Hematopoietic multipotent progenitor cell treated with erythropoietin and hydrocortisone succinate and interleukin-3 and kit ligand, for 4 days (in vitro differentiated cells): ENCODE measurements at regions not wholly inside any gene's neighbourhood (a gene's known extent, or its start where the extent isn't known, plus 50 kb on each side); places are given as distances from the start of the nearest gene placed in this dataset.
"Not testable (repeated sequence)": the region's sequence is repeated elsewhere in the genome, so short reads cannot be mapped to it uniquely, and the experiment has no call there.

Experiments used
- DNase-seq: peaks from one replicate; pipeline ENCODE4 v3.0.0-alpha.2; 2015

DNA sequence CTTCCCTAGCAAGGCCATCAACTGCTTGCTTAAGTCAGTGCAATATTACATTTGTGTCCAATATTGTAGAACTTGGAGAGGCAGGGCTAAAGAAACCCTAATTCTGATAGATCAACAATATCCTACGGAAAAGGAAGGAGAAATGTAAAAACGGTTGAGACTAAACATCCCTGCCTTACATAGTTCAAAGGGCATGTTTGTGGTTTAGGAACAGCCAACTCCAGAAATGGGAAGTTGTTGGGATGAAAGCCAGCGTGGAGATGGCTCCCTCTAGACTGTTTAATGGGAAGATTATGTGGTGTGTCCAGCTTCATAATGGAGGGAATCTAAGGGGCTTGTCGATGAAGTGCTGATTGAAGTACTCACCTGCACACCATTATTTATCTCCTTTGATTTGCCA lies 145.3 kb upstream of the TENT5A start:
- DNase-seq, result no peak

DNA sequence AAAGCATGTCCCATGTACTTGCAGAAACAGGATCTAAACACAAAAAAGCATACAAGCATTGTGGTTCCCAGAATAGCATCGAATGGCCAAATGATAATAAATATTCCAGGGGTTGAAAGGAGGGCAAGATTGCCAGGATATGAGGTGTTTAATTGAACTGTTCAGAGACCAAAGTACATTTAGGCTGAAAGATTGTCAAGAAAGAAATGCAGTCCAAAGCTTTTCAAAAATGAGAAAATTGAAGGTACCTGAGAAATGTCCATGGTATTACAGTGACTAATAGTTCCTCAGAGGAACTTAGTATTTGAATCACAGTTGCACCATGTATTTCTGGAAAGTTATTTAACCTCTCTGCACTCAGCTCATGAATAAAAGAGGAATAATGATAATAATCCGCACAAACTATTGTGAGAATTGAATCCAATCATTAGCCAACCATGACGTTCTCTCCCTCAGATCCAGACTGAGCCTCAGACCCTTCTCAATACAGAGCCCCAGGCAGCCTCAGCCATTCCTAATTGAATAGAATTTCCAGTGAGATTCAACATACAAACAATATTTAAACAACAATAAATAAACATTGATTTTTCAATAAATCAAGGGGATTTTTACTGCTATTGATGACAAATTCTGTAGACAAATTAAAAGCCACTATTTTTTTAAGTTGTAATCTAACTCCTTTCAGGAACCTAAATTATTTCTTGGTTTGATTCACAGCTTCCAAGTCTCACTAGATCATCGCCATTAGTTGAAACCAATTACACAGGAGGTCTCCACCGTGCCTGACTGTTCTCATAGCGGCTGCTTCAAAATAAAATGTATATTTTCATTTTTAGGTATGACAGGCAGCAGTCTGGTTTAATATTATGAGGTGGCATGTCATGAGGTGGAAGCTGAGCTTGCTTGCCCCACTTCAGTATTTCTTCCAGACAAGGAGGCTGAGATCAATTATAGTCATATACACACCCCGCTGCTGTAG lies 144.3 kb upstream of the TENT5A start:
- DNase-seq, result no peak

DNA sequence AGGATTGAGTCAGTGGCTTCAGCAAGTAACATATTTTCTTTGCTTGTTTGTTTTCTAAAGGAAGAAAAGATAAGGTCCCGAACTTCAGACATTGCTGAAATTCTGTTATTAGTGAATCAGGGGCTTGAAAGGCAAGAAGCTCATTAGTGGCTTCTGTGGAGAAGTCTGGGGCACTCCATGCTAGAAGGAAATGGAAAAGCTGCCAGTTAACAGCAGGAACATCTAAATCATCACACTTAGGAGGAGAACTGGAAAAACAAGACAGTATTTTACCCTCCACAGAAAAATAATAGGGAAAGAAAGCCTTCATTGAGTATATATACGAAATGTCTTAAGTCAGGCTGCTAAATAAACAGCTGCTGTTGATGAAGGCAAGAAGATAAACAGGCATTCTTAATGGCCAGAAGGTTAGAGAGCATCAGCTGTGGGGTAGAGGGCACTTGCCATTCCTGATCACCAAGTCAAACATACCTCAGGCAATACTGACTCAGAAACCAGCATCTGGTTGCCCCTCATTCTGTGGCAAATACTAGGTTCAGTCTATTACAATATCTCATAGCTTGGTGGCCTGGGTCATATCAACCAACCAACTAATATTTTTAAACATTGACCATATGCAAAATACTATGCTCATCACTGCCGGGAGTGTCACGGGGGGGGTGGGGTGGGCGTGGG lies 143.2 kb upstream of the TENT5A start:
- DNase-seq, result no peak

DNA sequence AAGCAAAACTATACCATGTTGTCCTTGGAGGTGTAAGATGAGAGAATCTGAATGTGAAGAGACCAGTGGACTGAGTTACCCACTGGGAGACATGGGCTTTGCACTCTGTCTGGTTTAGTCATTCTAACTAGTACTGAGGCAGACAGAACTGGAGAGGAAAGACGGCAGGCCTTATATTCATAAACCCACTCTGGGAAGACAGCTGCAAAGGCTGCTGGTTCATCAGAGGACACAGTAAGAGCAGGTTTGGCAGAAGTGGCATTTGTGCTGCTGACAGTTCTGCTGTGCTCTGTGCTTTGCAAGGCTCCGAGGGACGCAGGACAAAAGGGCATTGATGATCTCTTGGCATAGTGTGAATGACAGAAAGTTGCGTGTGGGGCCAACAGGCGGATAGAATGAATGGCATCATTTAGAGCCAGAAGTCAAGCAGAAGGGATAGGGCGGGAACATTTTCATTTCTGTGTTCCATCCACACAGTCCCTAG lies 142.3 kb upstream of the TENT5A start:
- no peak for DNase-seq

DNA sequence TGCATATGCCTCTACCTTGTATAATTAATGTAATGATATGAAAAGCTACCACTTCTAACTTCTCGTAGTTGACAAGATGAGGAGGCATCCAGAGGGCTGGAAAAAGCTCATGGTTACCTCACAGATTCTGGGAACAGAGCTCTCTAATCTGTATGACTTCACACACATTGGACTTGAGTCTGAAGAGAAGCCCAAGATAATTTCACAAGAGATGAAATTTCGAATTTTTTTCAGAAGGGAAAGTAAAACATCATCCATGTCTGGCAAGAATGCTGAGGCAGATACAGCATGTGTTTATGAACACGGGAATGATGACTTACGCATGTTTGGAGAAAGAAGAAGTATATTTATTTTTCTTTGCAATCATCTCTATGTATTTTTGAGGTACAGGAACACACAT lies 141.8 kb upstream of the TENT5A start:
- no peak for DNase-seq

DNA sequence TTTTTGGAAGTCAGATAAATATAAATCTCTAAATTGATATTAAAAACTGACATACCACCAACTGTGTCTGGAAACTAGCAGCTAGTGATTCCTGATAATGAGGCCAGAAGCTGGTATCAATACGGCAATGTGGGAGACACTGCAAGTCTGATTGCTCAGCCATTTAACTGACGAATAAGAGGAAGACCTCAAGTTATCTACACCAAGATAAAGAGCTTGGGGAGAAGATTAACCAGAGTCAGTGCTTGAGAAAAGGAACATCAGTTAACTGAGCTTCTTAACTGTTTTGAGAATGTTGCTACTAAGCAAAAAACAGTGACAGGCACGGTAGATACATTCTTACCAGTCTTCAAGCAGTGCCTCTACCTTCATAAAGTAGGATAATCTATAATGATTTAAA lies 140.4 kb upstream of the TENT5A start:
- DNase-seq, result peak; percentile 76

DNA sequence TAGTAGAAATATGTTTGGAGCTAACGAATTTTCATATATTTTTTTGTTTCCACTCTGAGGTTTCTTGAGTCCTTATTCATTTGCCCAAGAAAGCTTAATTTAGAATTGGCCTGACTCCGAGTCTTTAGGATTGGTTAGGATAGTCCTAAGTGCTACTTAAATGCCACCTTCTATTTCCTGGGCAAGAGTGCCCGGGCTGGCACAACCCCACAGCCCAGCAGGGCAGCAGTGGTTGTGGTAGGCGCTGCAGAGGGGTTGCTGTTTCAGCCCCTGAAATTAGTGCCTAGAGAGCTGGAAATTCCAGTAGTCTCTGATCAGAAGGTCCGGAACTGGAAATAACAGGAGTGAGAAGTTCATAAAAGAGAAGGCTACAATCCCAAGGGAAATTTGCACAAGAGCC lies 139.4 kb upstream of the TENT5A start:
- no peak for DNase-seq

DNA sequence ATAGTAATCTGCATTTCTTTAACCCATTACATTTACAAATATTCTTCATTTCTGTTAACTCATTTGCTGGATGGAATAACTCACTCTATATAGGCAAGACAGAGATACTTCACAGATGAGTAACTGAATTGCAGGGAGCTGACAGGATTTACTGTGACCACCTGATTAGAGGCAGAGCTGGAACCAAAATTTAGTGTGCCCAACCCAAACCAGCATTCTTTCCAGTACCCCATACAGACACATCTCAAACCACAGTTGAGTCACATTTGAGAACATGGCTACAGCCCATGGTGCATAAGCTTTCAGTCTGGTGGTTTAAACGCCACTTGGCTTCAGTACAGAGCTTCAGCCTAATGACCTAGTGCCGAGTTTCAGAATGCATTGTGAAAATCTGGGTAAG lies 138.4 kb upstream of the TENT5A start:
- no peak for DNase-seq

DNA sequence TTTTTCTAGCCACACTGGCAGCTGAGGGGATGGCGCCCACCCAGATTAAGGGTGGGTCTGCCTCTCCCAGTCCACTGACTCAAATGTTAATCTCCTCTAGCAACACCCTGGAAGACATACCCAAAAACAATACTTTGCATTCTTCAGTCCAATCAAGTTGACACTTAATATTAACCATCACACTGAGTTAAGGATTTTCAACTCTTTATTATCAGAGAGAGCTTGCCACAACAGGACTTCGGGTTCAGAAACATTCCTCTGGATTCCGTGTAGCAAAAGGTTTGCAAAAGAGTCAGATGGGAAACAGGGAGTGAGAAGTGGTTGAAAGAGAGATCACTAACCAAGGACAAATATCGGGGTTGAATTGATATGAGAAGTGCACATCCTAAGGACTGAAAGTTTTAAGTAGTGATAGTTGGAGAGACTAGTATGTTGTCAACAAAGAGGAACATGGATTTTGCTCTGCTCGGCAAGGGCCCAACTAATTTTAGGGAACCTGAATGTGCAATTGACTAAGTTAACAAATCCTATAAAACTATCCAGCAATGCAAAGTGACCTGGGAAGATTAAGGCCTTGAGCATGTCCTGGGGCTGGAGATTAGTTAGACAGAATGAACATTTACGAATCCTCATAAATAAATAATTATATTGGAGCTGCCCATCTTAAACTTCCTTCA lies 137.0 kb upstream of the TENT5A start:
- no peak for DNase-seq

DNA sequence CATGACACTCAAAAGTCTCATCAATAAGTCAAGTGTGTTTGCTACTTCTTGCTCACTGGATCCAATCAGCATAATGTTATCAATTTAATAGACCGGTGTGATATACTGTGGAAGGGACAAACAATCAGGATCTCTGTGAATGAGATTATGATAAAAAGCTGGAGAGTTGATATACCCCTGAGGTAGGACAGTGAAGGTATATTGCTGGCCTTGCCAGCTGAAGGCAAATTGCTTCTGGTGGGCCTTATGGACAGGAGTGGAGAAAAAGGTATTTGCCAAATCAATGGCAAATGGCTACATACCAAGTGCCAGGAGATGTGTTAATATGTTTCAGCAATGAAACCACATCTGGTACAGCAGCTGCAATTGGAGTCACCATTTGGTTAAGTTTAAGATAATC lies 134.4 kb upstream of the TENT5A start:
- not testable (repeated sequence) for DNase-seq

DNA sequence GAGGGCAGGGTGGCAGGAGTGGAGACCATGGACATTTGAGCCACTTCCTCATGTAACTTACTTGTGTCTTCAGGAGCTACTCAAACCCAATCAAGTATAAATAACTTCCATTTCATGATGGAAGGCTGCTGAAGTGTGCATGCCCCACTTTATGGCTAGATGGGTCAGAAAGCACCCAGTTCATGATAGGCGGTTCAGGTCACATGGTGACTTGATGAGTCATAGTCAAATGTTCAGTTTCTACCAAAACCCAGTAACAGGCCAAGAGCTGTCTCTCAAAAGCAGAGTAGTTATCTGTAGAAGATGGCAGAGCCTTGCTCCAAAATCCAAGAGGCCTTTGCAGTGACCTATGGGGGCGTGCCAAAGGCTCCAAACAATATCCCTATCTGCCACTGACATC lies 133.7 kb upstream of the TENT5A start:
- no peak for DNase-seq

DNA sequence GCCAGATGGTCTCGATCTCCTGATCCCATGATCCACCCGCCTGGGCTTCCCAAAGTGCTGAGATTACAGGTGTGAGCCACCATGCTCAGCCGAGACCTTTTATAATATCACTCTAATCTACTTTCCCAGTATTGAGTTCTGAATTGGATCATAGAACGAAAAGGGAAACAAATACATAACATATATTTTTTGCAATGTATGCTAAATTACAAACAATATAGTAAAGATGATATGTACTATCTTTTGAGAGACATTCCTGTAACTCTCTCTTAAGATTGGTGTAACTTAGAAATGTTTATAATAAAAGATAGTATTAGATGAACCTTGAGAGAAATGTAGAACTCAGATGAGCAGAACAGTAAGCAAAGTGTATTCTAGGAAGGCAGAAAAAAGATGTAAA lies 129.2 kb upstream of the TENT5A start:
- no peak for DNase-seq

DNA sequence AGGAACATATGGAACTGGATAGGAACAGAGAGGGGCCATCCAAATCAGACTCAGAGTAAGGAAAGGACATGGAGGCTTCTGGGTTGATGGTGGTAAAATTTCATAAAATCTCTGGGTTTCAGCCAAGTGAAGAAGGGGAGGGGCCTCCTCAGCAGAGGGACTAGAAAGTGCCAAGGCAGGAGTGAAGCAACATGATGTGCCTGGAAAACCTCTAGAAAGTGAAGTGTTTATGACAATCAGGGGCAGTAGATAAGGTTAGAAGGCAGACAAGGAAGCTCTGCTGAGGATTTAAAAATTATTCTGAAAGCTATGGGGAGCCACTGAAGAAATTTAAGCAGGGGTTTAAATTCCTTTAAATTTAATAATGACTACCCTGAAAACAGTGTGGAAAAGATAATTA lies 126.0 kb upstream of the TENT5A start:
- DNase-seq, result peak; percentile 19

DNA sequence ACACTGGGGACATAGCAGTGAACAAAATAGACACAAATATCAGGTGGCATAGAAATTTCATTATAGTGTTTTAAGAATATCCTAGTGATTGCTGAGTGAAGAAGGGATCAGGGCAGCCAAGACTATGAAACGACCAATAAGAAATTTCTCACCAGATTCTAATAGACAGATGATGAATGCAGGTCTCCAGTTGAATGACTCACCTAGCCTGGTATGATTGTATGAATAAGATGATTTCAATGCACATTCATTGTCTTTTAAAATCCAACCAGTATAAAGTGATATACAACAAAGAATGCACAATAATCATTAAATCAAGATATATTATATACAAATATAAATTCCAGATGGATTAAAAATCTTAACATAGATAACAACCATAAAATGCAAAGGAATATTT lies 124.5 kb upstream of the TENT5A start:
- no peak for DNase-seq

DNA sequence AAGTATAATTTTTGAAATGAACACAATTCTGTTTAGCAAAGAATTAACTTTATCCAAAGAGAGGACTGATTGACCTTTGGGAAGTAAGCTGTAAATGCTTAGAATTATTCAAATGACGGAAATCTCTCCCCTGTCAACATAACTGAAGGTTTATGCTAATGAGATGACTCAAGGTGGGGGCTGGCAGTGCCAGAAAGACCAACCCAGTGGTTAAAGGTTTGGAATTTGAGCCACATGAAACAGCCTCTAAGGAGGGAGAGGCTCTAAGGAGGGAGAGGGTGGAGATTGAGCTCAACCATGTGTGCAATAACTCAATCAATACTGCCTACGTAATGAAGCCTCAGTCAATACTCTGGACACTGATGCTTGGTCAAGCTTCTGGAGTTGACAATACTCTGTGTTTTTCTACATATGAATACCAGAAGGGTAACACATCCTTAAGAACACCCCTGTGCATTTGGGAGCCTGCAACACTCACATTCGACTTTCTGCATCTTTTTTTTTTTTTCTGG lies 123.4 kb upstream of the TENT5A start:
- no peak for DNase-seq

DNA sequence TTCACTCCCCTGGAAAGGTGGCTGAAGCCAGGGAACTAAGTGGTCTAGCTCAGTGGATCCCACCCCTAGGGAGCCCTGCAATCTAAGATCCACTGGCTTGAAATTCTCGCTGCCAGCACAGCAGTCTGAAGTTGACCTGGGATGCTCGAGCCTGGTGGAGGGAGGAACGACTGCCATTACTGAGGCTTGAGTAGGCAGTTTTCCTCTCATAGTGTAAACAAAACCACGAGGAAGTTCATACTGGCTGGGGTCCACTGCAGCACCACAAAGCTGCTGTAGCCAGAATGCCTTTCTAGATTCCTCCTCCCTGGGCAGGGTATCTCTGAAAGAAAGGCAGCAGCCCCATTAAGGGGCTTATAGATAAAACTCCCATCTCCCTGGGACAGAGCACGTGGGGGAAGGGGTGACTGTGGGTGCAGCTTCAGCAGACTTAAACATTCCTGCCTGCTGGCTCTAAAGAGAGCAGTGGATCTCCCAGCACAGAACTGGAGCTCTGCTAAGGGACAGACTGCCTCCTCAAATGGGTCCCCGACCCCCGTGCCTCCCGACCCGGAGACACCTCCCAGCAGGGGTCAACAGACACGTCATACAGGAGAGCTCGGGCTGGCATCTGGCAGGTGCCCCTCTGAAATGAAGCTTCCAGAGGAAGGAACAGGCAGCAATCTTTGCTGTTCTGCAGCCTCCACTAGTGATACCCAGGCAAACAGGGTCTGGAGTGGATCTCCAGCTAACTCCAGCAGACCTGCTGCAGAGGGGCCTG lies 117.4 kb upstream of the TENT5A start:
- DNase-seq, result not testable (repeated sequence)

DNA sequence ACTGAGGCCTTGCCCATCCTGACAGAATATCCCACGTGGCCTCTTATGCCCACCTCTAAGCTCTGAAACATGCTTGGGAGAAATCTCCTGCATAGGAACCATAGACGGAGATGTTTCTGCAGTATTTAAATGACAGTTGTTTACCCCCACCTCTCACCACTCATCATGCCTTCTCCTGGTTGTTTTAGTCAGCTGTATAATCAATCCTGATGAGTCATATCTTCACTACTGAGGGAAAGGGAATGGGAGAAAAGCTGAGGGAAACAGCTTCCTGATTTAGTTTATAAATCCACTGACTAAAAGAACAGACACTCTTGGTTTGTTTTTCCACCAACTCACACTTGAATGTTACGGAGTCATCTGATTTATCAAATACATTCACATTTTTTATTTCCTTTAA lies 113.2 kb upstream of the TENT5A start:
- DNase-seq, result no peak

DNA sequence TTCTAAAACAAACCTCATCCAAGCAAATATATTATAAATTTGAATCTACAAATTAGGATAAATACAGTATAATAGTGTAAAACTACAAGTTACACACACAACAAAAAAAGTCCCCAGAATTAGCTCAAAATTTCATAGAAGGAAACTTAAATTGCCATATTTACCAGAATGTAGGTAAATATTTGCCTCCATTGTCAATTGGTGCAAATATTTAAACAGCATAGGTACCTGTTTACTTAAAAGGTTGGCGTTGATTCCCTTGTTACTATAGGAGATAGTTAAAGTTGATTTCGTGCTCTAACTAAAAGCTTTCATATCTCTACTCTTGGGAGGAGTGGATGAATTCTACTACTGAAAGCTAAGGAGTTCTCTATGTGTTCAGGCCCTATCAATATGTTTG lies 111.6 kb upstream of the TENT5A start:
- no peak for DNase-seq

DNA sequence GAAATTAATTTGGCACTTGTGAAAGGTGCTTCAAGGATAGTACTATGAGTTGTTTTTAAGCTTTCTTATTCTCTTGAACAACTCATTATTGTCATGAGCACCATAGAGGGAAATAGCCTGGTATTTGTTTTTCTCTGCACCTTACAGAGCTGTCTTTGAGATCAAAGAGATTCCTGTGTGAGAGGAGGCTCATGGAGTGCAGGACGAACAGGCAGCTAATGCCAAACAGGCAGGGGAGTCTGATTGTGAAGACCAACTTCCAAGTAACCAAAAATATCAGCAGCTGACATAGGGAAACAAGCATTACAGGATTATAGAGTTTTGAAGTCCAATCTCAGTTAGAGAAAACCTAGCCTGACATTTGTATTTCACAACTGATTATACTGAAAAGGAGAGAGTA lies 110.6 kb upstream of the TENT5A start:
- no peak for DNase-seq

DNA sequence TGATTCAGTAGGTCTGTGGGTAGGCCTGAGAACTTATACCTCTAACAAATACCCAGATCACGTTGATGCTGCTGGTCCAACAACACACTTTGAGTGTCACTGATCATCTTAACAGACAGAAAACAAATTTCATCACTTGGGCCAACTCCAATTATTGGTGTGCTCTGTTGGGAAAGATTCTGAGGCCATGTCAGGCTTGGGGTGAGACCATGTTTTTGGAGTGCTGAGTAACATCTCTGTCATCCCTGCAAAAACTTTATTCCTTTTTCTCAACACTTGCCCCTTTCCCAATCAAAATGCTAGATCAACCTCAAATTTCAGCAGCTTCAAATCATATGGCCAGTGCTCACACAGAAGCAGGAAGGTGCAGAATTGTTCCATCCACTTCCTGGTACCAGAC lies 108.8 kb upstream of the TENT5A start:
- no peak for DNase-seq

DNA sequence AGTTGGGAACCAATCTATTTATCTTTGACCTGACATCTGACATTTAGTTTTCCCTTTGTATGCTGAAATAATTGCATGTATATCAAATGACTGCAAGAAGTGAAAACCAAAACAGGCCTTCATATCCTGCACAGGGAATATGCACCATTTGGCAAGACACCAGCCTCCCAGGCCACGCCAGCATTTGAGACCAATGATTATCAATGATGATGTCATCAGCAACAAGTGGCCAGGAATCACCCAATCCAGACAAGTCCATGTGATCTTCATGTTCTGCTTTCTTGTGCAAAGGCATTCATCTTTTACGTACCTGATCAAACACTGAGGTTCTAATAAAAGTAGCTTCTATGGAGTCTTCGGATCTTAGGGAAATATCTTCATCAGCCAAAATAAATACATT lies 107.4 kb upstream of the TENT5A start:
- no peak for DNase-seq

DNA sequence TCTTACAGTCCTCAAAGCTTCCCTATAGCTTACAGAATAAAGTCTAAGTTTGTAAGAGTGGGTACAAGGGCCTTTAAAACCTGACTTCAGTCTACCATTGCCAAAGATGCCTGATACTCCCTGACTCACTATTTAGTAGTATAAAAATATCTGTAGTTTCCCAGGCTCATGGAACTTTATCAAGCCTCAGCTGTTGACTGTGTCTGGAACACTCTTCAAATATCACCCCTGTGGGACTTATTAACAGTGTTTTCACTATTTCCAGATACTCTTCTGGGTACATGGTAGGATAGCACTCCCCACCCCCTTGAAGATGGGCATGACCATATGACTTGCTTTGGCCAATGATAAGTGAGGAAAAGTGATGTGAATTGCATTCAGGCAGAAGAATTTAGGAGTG lies 105.3 kb upstream of the TENT5A start:
- no peak for DNase-seq

DNA sequence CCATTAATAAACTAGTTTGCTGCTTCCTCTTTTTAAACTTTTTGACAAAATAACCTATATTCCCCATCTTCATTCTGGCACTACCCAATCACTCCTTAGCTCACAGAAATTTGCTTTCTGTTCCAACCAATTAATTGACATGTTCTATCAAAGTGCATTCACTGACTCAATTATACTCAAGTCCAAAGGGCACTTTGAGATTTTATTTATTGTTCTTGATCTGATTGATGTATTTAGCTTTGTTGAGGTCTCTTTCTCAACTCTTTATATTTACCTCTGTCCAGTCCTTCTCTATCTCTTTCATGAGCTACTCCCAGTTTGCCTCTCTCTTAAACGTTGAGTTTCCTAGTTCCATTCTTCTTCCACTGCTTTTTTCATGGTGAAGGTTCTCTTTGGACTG lies 104.4 kb upstream of the TENT5A start:
- DNase-seq, result no peak
